H9 (cell line): ENCODE measurements at regions not wholly inside any gene's neighbourhood (a gene's known extent, or its start where the extent isn't known, plus 50 kb on each side); places are given as distances from the start of the nearest gene placed in this dataset.

Experiments used
- DNase-seq: peaks from one replicate; pipeline ENCODE4 v3.0.0-alpha.2; 2017
- H2AFZ ChIP-seq: one replicate; pipeline ENCODE4 v1.6.1; 2013; ENCODE audit warnings: mild to moderate bottlenecking, low read length, control low read depth, moderate library complexity
- H2AK5ac ChIP-seq: 2 replicates; pipeline ENCODE4 v1.6.1; 2013; ENCODE audit warnings: low read length, control low read depth, mixed read lengths; ENCODE audit not compliant: insufficient read length
- H2BK120ac ChIP-seq: one replicate; pipeline ENCODE4 v1.6.1; 2013; ENCODE audit warnings: low read depth, mild to moderate bottlenecking, low read length, control low read depth, inconsistent platforms; ENCODE audit not compliant: poor library complexity, severe bottlenecking
- H2BK12ac ChIP-seq: 2 replicates; pipeline ENCODE4 v1.6.1; 2013; ENCODE audit warnings: low read length, control low read depth, mixed read lengths, low read depth; ENCODE audit not compliant: insufficient read length
- H2BK15ac ChIP-seq: 2 replicates; pipeline ENCODE4 v1.6.1; 2013; ENCODE audit warnings: low read depth, low read length, control low read depth
- H2BK20ac ChIP-seq: one replicate; pipeline ENCODE4 v1.6.1; 2013; ENCODE audit warnings: low read depth, mild to moderate bottlenecking, low read length, control low read depth, inconsistent platforms; ENCODE audit not compliant: poor library complexity, severe bottlenecking
- H2BK5ac ChIP-seq: 2 replicates; pipeline ENCODE4 v1.6.1; 2013; ENCODE audit warnings: low read length, control low read depth, mixed read lengths; ENCODE audit not compliant: insufficient read length
- H3K14ac ChIP-seq: 2 replicates; pipeline ENCODE4 v1.6.1; 2013; ENCODE audit warnings: low read length, control low read depth; ENCODE audit not compliant: insufficient read depth
- H3K18ac ChIP-seq: 2 replicates; pipeline ENCODE4 v1.6.1; 2013; ENCODE audit warnings: low read depth, mild to moderate bottlenecking, mixed read lengths, low read length, control low read depth; ENCODE audit not compliant: insufficient read length
- H3K23ac ChIP-seq: 2 replicates; pipeline ENCODE4 v1.6.1; 2013; ENCODE audit warnings: low read length, control low read depth, mixed read lengths, low read depth; ENCODE audit not compliant: insufficient read length
- H3K23me2 ChIP-seq: 2 replicates; pipeline ENCODE4 v1.6.1; 2013; ENCODE audit warnings: low read depth, mild to moderate bottlenecking, mixed read lengths, low read length, control low read depth; ENCODE audit not compliant: insufficient read length, poor library complexity, severe bottlenecking
- H3K27ac ChIP-seq: 2 replicates; pipeline ENCODE4 v1.5.1; 2013; ENCODE audit warnings: low read length, control low read depth, mixed read lengths, low read depth; ENCODE audit not compliant: insufficient read length
- H3K27me3 ChIP-seq: 2 replicates; pipeline ENCODE4 v1.6.1; 2013; ENCODE audit warnings: low read length, control low read depth, inconsistent platforms; ENCODE audit not compliant: insufficient read depth
- H3K4ac ChIP-seq: 2 replicates; pipeline ENCODE4 v1.6.1; 2013; ENCODE audit warnings: low read depth, mild to moderate bottlenecking, control low read depth, inconsistent platforms, low read length, moderate library complexity
- H3K4me1 ChIP-seq: 2 replicates; pipeline ENCODE4 v1.6.1; 2013; ENCODE audit warnings: low read length, control low read depth, inconsistent platforms; ENCODE audit not compliant: insufficient read depth
- H3K4me2 ChIP-seq: 2 replicates; pipeline ENCODE4 v1.6.1; 2013; ENCODE audit warnings: low read length, control low read depth, mixed read lengths; ENCODE audit not compliant: insufficient read length, insufficient read depth
- H3K56ac ChIP-seq: 2 replicates; pipeline ENCODE4 v1.6.1; 2013; ENCODE audit warnings: low read depth, mild to moderate bottlenecking, mixed read lengths, low read length, control low read depth; ENCODE audit not compliant: insufficient read length
- H3K79me1 ChIP-seq: 2 replicates; pipeline ENCODE4 v1.6.1; 2013; ENCODE audit warnings: low read depth, mild to moderate bottlenecking, moderate library complexity, low read length, control low read depth, inconsistent platforms; ENCODE audit not compliant: insufficient read depth, poor library complexity, severe bottlenecking
- H3K79me2 ChIP-seq: 2 replicates; pipeline ENCODE4 v1.6.1; 2013; ENCODE audit warnings: low read length, control low read depth, inconsistent platforms; ENCODE audit not compliant: insufficient read depth
- H3K9ac ChIP-seq: 2 replicates; pipeline ENCODE4 v1.6.1; 2013; ENCODE audit warnings: low read length, control low read depth, mixed read lengths; ENCODE audit not compliant: insufficient read length; ENCODE audit errors: extremely low read depth
- H3K9me3 ChIP-seq: one replicate; pipeline ENCODE4 v1.6.1; 2013; ENCODE audit warnings: low read depth, low read length, inconsistent platforms; ENCODE audit not compliant: control insufficient read depth
- H3T11ph ChIP-seq: one replicate; pipeline ENCODE4 v1.6.1; 2013; ENCODE audit warnings: mild to moderate bottlenecking, low read length, control low read depth, inconsistent platforms
- H4K20me1 ChIP-seq: one replicate; pipeline ENCODE4 v1.6.1; 2013; ENCODE audit not compliant: control insufficient read depth, insufficient read length, insufficient read depth
- H4K5ac ChIP-seq: 2 replicates; pipeline ENCODE4 v1.6.1; 2013; ENCODE audit warnings: low read depth, mild to moderate bottlenecking, mixed read lengths, low read length, control low read depth; ENCODE audit not compliant: insufficient read length
- H4K8ac ChIP-seq: replicated peaks from 2 replicates; pipeline ENCODE4 v1.6.1; 2013; ENCODE audit warnings: low read length, control low read depth, mixed read lengths, low read depth; ENCODE audit not compliant: insufficient read length
- H4K91ac ChIP-seq: 2 replicates; pipeline ENCODE4 v1.6.1; 2013; ENCODE audit warnings: low read depth, mild to moderate bottlenecking, moderate library complexity, mixed read lengths, low read length, control low read depth; ENCODE audit not compliant: insufficient read length
- H3K27ac Mint-ChIP-seq, 3 experiments: 2 replicates in 2 of 3; 3 replicates in 1 of 3; pipeline ENCODE4 v1.8.0; 2020 to 2021; ENCODE audit warnings: mixed read lengths in 3 of 3, mild to moderate bottlenecking in 1 of 3, moderate library complexity in 1 of 3
- H3K27me3 Mint-ChIP-seq: 2 replicates; pipeline ENCODE4 v1.8.0; 2021; ENCODE audit warnings: low read depth, mild to moderate bottlenecking, moderate library complexity, mixed read lengths
- H3K36me3 Mint-ChIP-seq, 3 experiments: 2 replicates in 2 of 3; 3 replicates in 1 of 3; pipeline ENCODE4 v1.8.0; 2020 to 2021; ENCODE audit warnings: low read depth in 3 of 3, mixed read lengths in 3 of 3; ENCODE audit not compliant: insufficient read depth in 1 of 3
- H3K4me1 Mint-ChIP-seq, 2 experiments: 2 replicates each; pipeline ENCODE4 v1.8.0; 2020; ENCODE audit warnings: mixed read lengths in 2 of 2
- H3K4me3 Mint-ChIP-seq, 2 experiments: 2 replicates in 1 of 2; 3 replicates in 1 of 2; pipeline ENCODE4 v1.8.0; 2020 to 2021; ENCODE audit warnings: mild to moderate bottlenecking in 2 of 2, mixed read lengths in 2 of 2, moderate library complexity in 1 of 2
- H3K9me3 Mint-ChIP-seq, 2 experiments: 2 replicates in 1 of 2; 3 replicates in 1 of 2; pipeline ENCODE4 v1.8.0; 2020; ENCODE audit warnings: mild to moderate bottlenecking in 2 of 2, mixed read lengths in 2 of 2, moderate library complexity in 1 of 2
- WGBS: extraction: QIAGEN DNeasy Blood & Tissue Kit; methylation state at CpG from one replicate; pipeline ENCODE4 v1.1.7; 2013; ENCODE audit warnings: missing lambda C conversion rate, low lambda C conversion rate, mixed read lengths; ENCODE audit not compliant: insufficient read length; ENCODE audit errors: extremely low coverage; 5-methylcytosine and 5-hydroxymethylcytosine counted together
- TF ChIP-seq, protein P1 (sequence below): fragments of 200-600 bp; sonication (generic); conservative IDR thresholded peaks from 3 replicates; pipeline ENCODE4 v1.8.0; 2021; ENCODE audit warnings: antibody characterized with exemption, mild to moderate bottlenecking

DNA sequence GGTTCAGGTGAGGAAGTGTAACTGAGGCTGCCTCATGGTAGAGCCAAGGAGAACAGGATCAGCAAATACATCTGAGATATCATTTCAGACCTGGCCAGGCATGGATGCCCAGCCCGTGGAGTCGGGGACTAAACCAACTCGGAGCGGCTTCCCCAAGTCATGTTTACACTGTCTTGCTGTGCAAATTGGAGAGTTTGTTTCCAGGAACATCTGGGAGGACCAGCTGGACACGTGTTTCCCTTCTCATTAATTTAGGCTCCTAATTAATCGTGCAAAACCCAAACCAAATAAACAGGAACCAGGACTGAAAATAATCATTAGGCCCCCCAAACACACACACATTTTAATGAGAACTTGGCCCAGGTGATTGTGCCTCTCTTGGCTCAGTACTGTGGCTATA is 70.9 kb upstream of the SALL1 start:
- no peak for DNase-seq
- Histone ChIP-seq H3K79me1 (no peaks in the 10 kb centered on the region), H3K27ac (no peak overlapping the region), H3K23ac (no peak overlapping the region), H3K56ac (no peak overlapping the region), H4K5ac (no peak overlapping the region), H3K18ac (no peak overlapping the region), H3K9ac (no peak overlapping the region), H3K9me3 (peaks cover 4% of the 10 kb centered on the region), H3K4ac (no peak overlapping the region), H2AK5ac (no peak overlapping the region), H2BK20ac (no peak overlapping the region), H2BK120ac (no peak overlapping the region), H2BK5ac (no peak overlapping the region), H3T11ph (no peak overlapping the region), H4K20me1 (no peaks in the 10 kb centered on the region), H3K4me1 (no peaks in the 10 kb centered on the region), H3K27me3 (no peaks in the 10 kb centered on the region), H3K4me2 (no peak overlapping the region), H3K23me2 (no peaks in the 10 kb centered on the region), H3K14ac (no peak overlapping the region), H3K79me2 (no peaks in the 10 kb centered on the region), H2BK12ac (no peak overlapping the region), H4K8ac (no peak overlapping the region), H2BK15ac (no peak overlapping the region), H4K91ac (no peak overlapping the region), H2AFZ (no peak overlapping the region)
- H3K27me3 Mint-ChIP-seq, result no peaks in the 10 kb centered on the region; the same call in 1 of the 2 replicates
- WGBS, result no CpG with 5 or more reads among the region's 6 CpGs
- H3K27ac Mint-ChIP-seq, result peak overlapping the region in 1 of 3 experiments; percentile 24; a peak in 1 of 7 replicates
- peaks cover 2 to 20% (median 9%) of the 10 kb centered on the region in 3 experiments; a peak in 6 of 7 replicates for H3K36me3 Mint-ChIP-seq
- H3K4me3 Mint-ChIP-seq, result no peak overlapping the region
- H3K9me3 Mint-ChIP-seq, result peaks cover 12 to 16% of the 10 kb centered on the region in 2 experiments; a peak in 4 of 5 replicates
- peaks cover 16 to 18% of the 10 kb centered on the region in 2 experiments for H3K4me1 Mint-ChIP-seq
- TF ChIP-seq, protein P1, sequence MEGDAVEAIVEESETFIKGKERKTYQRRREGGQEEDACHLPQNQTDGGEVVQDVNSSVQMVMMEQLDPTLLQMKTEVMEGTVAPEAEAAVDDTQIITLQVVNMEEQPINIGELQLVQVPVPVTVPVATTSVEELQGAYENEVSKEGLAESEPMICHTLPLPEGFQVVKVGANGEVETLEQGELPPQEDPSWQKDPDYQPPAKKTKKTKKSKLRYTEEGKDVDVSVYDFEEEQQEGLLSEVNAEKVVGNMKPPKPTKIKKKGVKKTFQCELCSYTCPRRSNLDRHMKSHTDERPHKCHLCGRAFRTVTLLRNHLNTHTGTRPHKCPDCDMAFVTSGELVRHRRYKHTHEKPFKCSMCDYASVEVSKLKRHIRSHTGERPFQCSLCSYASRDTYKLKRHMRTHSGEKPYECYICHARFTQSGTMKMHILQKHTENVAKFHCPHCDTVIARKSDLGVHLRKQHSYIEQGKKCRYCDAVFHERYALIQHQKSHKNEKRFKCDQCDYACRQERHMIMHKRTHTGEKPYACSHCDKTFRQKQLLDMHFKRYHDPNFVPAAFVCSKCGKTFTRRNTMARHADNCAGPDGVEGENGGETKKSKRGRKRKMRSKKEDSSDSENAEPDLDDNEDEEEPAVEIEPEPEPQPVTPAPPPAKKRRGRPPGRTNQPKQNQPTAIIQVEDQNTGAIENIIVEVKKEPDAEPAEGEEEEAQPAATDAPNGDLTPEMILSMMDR, result no peak
